Stomach (tissue), 8 donors: ENCODE measurements at regions not wholly inside any gene's neighbourhood (a gene's known extent, or its start where the extent isn't known, plus 50 kb on each side); places are given as distances from the start of the nearest gene placed in this dataset.

Experiments used
- DNase-seq, 2 donors: peaks; one replicate each; pipeline versions ENCODE4 v3.0.0 to v3.0.0-alpha.2; 2013 to 2019
- H3K27ac ChIP-seq, 5 donors: fragments of 200-600 bp in 4 of 5; sonication (generic) in 4 of 5; one replicate each; pipeline ENCODE4 v1.5.1; 2013 to 2019; ENCODE audit warnings: mild to moderate bottlenecking in 1 of 5, moderate library complexity in 1 of 5
- H3K27me3 ChIP-seq, 3 donors: fragments of 200-600 bp; sonication (generic); one replicate each; pipeline ENCODE4 v1.5.1; 2017 to 2019; ENCODE audit warnings: mixed run types in 1 of 3
- H3K36me3 ChIP-seq, 4 donors: fragments of 200-600 bp; sonication (generic); 1 replicate in 3 of 4; 2 replicates in 1 of 4; pipeline ENCODE4 v1.5.1; 2016 to 2019
- H3K4me1 ChIP-seq, 4 donors: fragments of 200-600 bp; sonication (generic); one replicate each; pipeline ENCODE4 v1.5.1; 2016 to 2019
- H3K4me3 ChIP-seq, 4 donors: fragments of 200-600 bp; sonication (generic) in 3 of 4; one replicate each; pipeline ENCODE4 v1.5.1; 2016 to 2019; ENCODE audit warnings: mild to moderate bottlenecking in 1 of 4
- H3K9me3 ChIP-seq, 4 donors: fragments of 200-600 bp; sonication (generic); one replicate each; pipeline ENCODE4 v1.5.1; 2016 to 2019
- EP300 ChIP-seq: sonication (generic); formaldehyde crosslinking; IDR thresholded peaks from one replicate; pipeline ENCODE4 v1.6.1; 2017; ENCODE audit warnings: antibody characterized with exemption
- POLR2A ChIP-seq, 4 donors: fragments of 450-650 bp; IDR thresholded peaks; one replicate each; pipeline ENCODE4 v1.6.1; 2016; ENCODE audit warnings: antibody characterized with exemption in 4 of 4, control low read depth in 2 of 4, mild to moderate bottlenecking in 1 of 4, moderate library complexity in 1 of 4
- POLR2AphosphoS5 ChIP-seq, 3 donors: sonication (generic); formaldehyde crosslinking; IDR thresholded peaks; one replicate each; pipeline ENCODE4 v1.6.1; 2016; ENCODE audit warnings: antibody characterized with exemption in 3 of 3
- WGBS, 5 donors: extraction: QIAGEN DNeasy Blood & Tissue Kit in 3 of 5; methylation state at CpG; one replicate each; pipeline versions ENCODE4 v1.1.5 to v1.1.7; 2013 to 2018; 5-methylcytosine and 5-hydroxymethylcytosine counted together
- intact Hi-C: fragments of 100-400 bp; cut with DNase I; formaldehyde crosslinking; loops from one replicate; pipeline ENCODE4 v1.15.1; 2023; ENCODE audit warnings: low total_unique reads
- TF ChIP-seq, protein P1 (sequence below), 7 experiments: fragments of 450-650 bp in 4 of 7; fragments of 200-600 bp in 3 of 7; sonication (generic) in 3 of 7; IDR thresholded peaks; one replicate each; pipeline ENCODE4 v1.5.1; 2016 to 2019; ENCODE audit warnings: antibody characterized with exemption in 7 of 7, control low read depth in 2 of 7, mild to moderate bottlenecking in 1 of 7
- donor health status: healthy with polysubstance abuse.
- donor health status: Bipolar disorder and iron deficiency.
- donor health status: healthy.

DNA sequence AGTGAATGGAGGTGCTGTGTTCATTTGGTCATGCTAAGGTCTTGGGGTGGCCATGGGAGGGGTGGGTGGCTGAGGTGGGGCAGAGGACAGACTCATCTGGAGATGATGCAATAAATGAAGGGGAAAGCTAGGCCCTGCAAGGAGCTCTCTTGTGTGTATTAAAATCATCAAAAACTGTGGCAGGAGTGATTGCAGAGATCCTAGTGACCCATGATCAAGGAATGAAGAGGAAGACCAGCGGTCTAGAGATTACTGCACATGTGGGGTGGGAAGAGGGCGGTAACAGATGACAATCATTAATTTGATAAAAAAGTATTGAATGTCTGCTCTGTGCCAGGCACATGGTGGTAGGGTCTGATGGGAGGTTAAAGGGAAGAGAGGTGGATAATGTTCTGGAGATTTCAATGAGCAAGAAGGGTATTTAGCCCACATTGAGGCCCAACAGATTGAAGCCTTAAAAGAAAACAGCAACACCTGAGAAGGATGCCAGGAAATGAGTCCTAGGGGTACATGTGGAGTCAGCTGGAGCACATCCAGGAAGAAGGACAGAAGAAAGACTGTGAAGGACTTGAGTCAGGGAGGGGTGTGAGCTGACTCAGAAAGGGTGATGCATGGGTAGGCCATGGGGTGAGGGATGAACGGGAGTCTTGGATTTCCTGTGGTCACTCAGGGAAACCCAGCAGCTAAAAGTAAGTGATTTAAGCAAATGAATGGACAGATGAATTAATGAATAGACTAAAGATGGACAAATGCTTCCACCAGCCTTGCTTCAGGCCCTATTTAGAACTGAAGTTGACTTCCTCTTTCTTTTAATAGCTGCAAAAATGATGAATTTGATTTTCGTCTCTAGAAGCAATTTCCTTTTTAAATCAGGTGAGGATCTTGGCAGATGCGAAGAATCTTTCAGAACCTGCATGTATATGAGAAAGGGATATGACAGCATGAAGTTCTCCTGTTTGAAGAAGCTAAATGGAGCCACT is 83.1 kb upstream of the IGFBP3 start:
- 65 to 71% (median 69%) methylated on average over 5 of the region's 5 CpGs for WGBS, 5 donors
- Histone ChIP-seq H3K27ac (no peak overlapping the region), H3K27me3 (no peaks in the 10 kb centered on the region), H3K4me1 (no peaks in the 10 kb centered on the region), H3K9me3 (peaks cover 0 to 4% (median 0%) of the 10 kb centered on the region in 4 donors), H3K4me3 (no peak overlapping the region), H3K36me3 (no peaks in the 10 kb centered on the region)
- no peak for TF ChIP-seq POLR2A (IDR thresholded peaks at IDR 0.05)
- TF ChIP-seq EP300: no peak
- TF ChIP-seq, protein P1, sequence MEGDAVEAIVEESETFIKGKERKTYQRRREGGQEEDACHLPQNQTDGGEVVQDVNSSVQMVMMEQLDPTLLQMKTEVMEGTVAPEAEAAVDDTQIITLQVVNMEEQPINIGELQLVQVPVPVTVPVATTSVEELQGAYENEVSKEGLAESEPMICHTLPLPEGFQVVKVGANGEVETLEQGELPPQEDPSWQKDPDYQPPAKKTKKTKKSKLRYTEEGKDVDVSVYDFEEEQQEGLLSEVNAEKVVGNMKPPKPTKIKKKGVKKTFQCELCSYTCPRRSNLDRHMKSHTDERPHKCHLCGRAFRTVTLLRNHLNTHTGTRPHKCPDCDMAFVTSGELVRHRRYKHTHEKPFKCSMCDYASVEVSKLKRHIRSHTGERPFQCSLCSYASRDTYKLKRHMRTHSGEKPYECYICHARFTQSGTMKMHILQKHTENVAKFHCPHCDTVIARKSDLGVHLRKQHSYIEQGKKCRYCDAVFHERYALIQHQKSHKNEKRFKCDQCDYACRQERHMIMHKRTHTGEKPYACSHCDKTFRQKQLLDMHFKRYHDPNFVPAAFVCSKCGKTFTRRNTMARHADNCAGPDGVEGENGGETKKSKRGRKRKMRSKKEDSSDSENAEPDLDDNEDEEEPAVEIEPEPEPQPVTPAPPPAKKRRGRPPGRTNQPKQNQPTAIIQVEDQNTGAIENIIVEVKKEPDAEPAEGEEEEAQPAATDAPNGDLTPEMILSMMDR (IDR thresholded peaks at IDR 0.05): no peak
- TF ChIP-seq POLR2AphosphoS5 (IDR thresholded peaks at IDR 0.05): no peak
- intact Hi-C loops: no loop called here
- DNase-seq: no peak

DNA sequence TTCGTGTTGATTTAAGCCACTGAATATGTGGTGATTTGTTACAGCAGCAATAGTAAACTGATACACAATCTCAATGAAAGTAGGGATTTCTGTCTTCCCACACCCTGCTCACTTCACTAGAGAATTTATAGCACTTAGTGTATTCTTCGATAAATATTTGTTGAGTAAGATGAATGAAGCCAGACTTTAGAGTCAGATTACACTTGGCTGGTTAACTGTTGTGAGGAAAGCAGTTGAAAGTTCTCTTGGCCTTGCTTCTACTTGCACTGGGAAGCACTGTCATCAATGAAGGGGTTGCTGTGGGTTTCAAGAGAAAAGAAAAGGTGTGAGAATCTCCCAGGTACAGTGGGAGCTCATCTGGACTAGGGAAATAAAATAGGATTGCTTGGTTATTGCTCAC is 82.1 kb upstream of the IGFBP3 start:
- Histone ChIP-seq H3K36me3 (no peaks in the 10 kb centered on the region), H3K27me3 (no peaks in the 10 kb centered on the region), H3K4me1 (no peaks in the 10 kb centered on the region), H3K4me3 (no peak overlapping the region), H3K27ac (no peak overlapping the region), H3K9me3 (peaks cover 0 to 4% (median 0%) of the 10 kb centered on the region in 4 donors)
- intact Hi-C loops: no loop called here
- DNase-seq: no peak
- 61 to 68% (median 63%) methylated on average over 2 of the region's 2 CpGs for WGBS, 5 donors
- TF ChIP-seq POLR2AphosphoS5 (IDR thresholded peaks at IDR 0.05) (no peak), EP300 (no peak), POLR2A (IDR thresholded peaks at IDR 0.05) (no peak)
- TF ChIP-seq, protein P1 (IDR thresholded peaks at IDR 0.05): no peak

- Histone ChIP-seq H3K9me3 (peaks cover 0 to 23% (median 14%) of the 10 kb centered on the region in 4 donors), H3K4me1 (no peaks in the 10 kb centered on the region), H3K36me3 (no peaks in the 10 kb centered on the region), H3K4me3 (no peak overlapping the region), H3K27ac (no peak overlapping the region), H3K27me3 (no peaks in the 10 kb centered on the region)
- TF ChIP-seq, protein P1 (IDR thresholded peaks at IDR 0.05): no peak
- TF ChIP-seq POLR2A (IDR thresholded peaks at IDR 0.05) (no peak), POLR2AphosphoS5 (IDR thresholded peaks at IDR 0.05) (no peak), EP300 (no peak)
- DNase-seq: no peak
- intact Hi-C loops: no loop called here
- WGBS, 5 donors: 89 to 92% (median 91%) methylated on average over 7 of the region's 7 CpGs
Measured at GRCh38 chr7:46000513-46000912, 79.4 kb upstream of the IGFBP3 start.

DNA sequence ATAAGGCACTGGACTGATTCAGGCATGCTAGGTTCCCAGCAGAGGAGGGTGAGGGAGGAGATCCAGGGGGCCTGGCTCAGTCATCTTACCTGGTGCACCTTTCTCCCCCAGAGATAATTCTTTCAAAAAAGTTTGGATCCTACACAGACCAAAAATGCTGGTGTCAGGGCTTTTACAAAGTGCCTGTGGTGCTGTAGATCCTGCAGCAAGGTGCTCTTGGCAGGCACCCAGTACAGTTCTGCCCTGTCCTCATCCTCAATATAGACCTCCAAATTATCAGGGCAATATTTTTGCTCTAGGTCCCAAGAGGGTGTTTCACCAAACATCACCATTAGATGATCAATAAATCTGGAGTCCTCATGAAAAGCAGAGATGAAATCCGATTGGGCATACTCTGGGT is 78.5 kb upstream of the IGFBP3 start:
- Histone ChIP-seq H3K27ac (no peak overlapping the region), H3K4me1 (no peaks in the 10 kb centered on the region), H3K4me3 (no peak overlapping the region), H3K36me3 (no peaks in the 10 kb centered on the region), H3K9me3 (peaks cover 0 to 32% (median 22%) of the 10 kb centered on the region in 4 donors), H3K27me3 (no peaks in the 10 kb centered on the region)
- 67 to 83% (median 77%) methylated on average over 1 of the region's 1 CpG for WGBS, 5 donors
- DNase-seq: no peak
- intact Hi-C loops: no loop called here
- TF ChIP-seq, protein P1 (IDR thresholded peaks at IDR 0.05): no peak
- no peak for TF ChIP-seq POLR2A (IDR thresholded peaks at IDR 0.05)
- TF ChIP-seq EP300: no peak
- TF ChIP-seq POLR2AphosphoS5 (IDR thresholded peaks at IDR 0.05): no peak
